ENCODE measurements at regions not wholly inside any gene's neighbourhood (a gene's known extent, or its start where the extent isn't known, plus 50 kb on each side); places are given as distances from the start of the nearest gene placed in this dataset.

DNA sequence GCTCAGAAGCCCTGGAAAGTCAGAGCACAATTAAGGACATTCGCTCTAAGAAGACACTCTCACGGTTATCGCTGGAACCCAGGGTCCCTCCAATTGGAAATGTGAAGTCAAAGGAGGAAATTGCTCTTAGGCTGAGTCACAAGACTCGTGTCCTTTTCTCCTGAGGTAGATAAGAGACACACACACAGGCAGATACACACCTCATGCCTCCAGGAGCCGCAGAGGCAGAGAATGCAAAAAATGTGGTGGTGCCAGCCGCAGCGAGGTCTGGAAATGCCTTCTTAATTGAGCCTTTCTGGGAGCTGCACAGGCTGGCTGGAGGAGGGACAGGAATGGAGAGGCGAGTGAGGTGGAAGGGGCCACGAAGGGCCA lies 189.3 kb downstream of the OPA1 start:
- H3F3A ChIP-seq (ENCODE audit: control insufficient read depth, insufficient read depth): no peaks in the 10 kb centered on the region
- no peak overlapping the region for H3K27ac ChIP-seq (ENCODE audit: low read depth, low read length)
- H3K9me3 ChIP-seq (ENCODE audit: control insufficient read depth, insufficient read depth, low read length): no peaks in the 10 kb centered on the region
- TF ChIP-seq CTCF (IDR thresholded peaks at IDR 0.05; ENCODE audit: low read depth, low read length, poor library complexity, severe bottlenecking): no peak
- TF ChIP-seq EZH2phosphoT487 (IDR thresholded peaks at IDR 0.05; ENCODE audit: borderline replicate concordance, low read length): no peak
- no peaks in the 10 kb centered on the region for H3K79me2 ChIP-seq (ENCODE audit: control insufficient read depth, low read length)
- H3K27me3 ChIP-seq (ENCODE audit: control insufficient read depth, low read length): peaks cover 51% of the 10 kb centered on the region
- H3K36me3 ChIP-seq (ENCODE audit: control insufficient read depth, low read length): no peaks in the 10 kb centered on the region
- H3K4me3 ChIP-seq (ENCODE audit: low read length): no peak overlapping the region
- no peak overlapping the region for H3K4me2 ChIP-seq (ENCODE audit: low read length)
- no peaks in the 10 kb centered on the region for H3K9me2 ChIP-seq (replicated peaks; ENCODE audit: control insufficient read depth, low read length)
- 0 out of 2 replicates have a peak, but pooled peaks cover 3% of the 10 kb centered on the region for H4K20me1 ChIP-seq (ENCODE audit: control insufficient read depth, insufficient read depth, low read depth, low read length)
- H3K4me1 ChIP-seq (ENCODE audit: control insufficient read depth, low read length): peaks cover 3% of the 10 kb centered on the region

DNA sequence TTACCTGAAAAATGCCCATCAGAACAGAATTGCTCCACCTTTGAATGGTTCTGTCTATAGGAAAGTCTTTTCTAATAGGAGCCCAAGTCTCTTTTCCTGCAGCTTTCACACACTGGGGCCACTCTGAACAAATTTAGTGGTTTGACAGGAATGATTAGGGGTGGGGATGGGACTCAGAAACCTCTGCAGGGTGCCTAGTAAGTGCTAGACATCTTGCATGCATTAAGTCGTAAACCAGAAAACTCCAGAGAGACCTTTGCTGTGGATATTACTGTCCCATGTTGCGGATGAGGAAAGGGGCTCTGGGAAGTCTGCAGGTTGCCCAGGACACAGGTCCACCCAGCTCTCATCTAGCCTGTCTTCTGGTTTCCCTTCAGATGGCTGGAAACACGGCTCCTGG lies 189.7 kb downstream of the OPA1 start:
- H4K20me1 ChIP-seq (ENCODE audit: control insufficient read depth, insufficient read depth, low read depth, low read length): 0 out of 2 replicates have a peak, but pooled peaks cover 3% of the 10 kb centered on the region
- H3K79me2 ChIP-seq (ENCODE audit: control insufficient read depth, low read length): no peaks in the 10 kb centered on the region
- H3K4me1 ChIP-seq (ENCODE audit: control insufficient read depth, low read length): no peaks in the 10 kb centered on the region
- TF ChIP-seq CTCF (IDR thresholded peaks at IDR 0.05; ENCODE audit: low read depth, low read length, poor library complexity, severe bottlenecking) (no peak), EZH2phosphoT487 (IDR thresholded peaks at IDR 0.05; ENCODE audit: borderline replicate concordance, low read length) (no peak)
- H3K9me2 ChIP-seq (replicated peaks; ENCODE audit: control insufficient read depth, low read length): no peaks in the 10 kb centered on the region
- no peak overlapping the region for H3K4me3 ChIP-seq (ENCODE audit: low read length)
- no peaks in the 10 kb centered on the region for H3F3A ChIP-seq (ENCODE audit: control insufficient read depth, insufficient read depth)
- peaks cover 47% of the 10 kb centered on the region for H3K27me3 ChIP-seq (ENCODE audit: control insufficient read depth, low read length)
- no peaks in the 10 kb centered on the region for H3K9me3 ChIP-seq (ENCODE audit: control insufficient read depth, insufficient read depth, low read length)
- H3K27ac ChIP-seq (ENCODE audit: low read depth, low read length): no peak overlapping the region
- H3K36me3 ChIP-seq (ENCODE audit: control insufficient read depth, low read length): no peaks in the 10 kb centered on the region
- H3K4me2 ChIP-seq (ENCODE audit: low read length): no peak overlapping the region

DNA sequence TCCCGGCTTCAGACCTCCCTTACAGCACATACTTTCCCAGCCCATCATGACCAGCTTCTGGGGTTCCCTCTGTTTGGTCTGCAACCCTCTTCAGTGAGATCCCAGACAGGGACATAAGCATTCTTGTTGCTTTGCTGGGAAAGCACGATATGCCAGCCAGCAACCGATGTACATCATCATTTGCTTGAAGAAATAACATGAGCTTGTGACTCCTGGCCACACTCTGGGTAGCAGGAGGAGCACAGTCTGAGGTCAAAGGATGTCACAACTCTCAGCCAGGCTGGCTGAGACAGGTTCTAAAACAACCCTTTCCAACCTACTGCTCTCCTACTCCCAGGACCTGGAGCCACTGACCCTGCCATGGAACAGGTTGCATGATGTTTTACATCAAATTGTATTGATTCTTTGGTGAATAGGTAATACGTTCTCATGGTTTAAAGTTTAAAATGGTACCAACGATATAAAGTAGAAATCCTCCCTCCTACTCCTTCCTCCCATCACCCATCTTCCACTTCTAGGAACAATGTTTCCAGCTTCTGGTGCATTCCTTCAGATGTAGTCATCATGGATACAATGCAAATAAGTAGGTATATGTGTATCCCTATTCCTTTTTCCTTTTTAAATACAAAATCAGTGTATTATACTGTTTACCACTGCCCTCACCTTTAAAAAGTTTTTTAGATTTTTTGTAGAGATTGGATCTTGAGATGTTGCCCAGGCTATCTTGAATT lies 190.3 kb downstream of the OPA1 start:
- H3K4me2 ChIP-seq (ENCODE audit: low read length): no peak overlapping the region

More for the DNA sequence above, 190.3 kb downstream of the OPA1 start:
- no peaks in the 10 kb centered on the region for H3K79me2 ChIP-seq (ENCODE audit: control insufficient read depth, low read length)
- no peaks in the 10 kb centered on the region for H3K36me3 ChIP-seq (ENCODE audit: control insufficient read depth, low read length)
- no peaks in the 10 kb centered on the region for H3K9me3 ChIP-seq (ENCODE audit: control insufficient read depth, insufficient read depth, low read length)
- peaks cover 47% of the 10 kb centered on the region for H3K27me3 ChIP-seq (ENCODE audit: control insufficient read depth, low read length)
- no peak overlapping the region for H3K4me3 ChIP-seq (ENCODE audit: low read length)
- H3F3A ChIP-seq (ENCODE audit: control insufficient read depth, insufficient read depth): no peaks in the 10 kb centered on the region
- no peaks in the 10 kb centered on the region for H3K4me1 ChIP-seq (ENCODE audit: control insufficient read depth, low read length)
- no peaks in the 10 kb centered on the region for H3K9me2 ChIP-seq (replicated peaks; ENCODE audit: control insufficient read depth, low read length)
- TF ChIP-seq CTCF (IDR thresholded peaks at IDR 0.05; ENCODE audit: low read depth, low read length, poor library complexity, severe bottlenecking) (no peak), EZH2phosphoT487 (IDR thresholded peaks at IDR 0.05; ENCODE audit: borderline replicate concordance, low read length) (no peak)
- 0 out of 2 replicates have a peak, but pooled peaks cover 3% of the 10 kb centered on the region for H4K20me1 ChIP-seq (ENCODE audit: control insufficient read depth, insufficient read depth, low read depth, low read length)
- no peak overlapping the region for H3K27ac ChIP-seq (ENCODE audit: low read depth, low read length)
